HG03135 (cell line): ENCODE measurements at regions not wholly inside any gene's neighbourhood (a gene's known extent, or its start where the extent isn't known, plus 50 kb on each side); places are given as distances from the start of the nearest gene placed in this dataset.
"Not testable (repeated sequence)": the region's sequence is repeated elsewhere in the genome, so short reads cannot be mapped to it uniquely, and the experiment has no call there.

ENCODE experiments used
- ATAC-seq: cut with Tn5 transposase; IDR thresholded peaks from one replicate; pipeline ENCODE4 v1.9.1; 2021; ENCODE audit warnings: mild to moderate bottlenecking, moderate library complexity; ENCODE audit not compliant: unreplicated experiment

GRCh38 chr20:51306081-51306480 lies 236.4 kb downstream of the NFATC2 start:
- no peak for ATAC-seq

GRCh38 chr20:51305316-51306052 lies 237.0 kb downstream of the NFATC2 start:
- no peak for ATAC-seq

GRCh38 chr20:51303731-51304670 lies 238.5 kb downstream of the NFATC2 start:
- no peak for ATAC-seq

- no peak for ATAC-seq
Measured at GRCh38 chr20:51301026-51301425, 241.5 kb downstream of the NFATC2 start.

- ATAC-seq = no peak
Measured at GRCh38 chr20:51300104-51300503, 242.4 kb downstream of the NFATC2 start.

GRCh38 chr20:51299413-51299812 lies 243.1 kb downstream of the NFATC2 start:
- ATAC-seq = no peak

- no peak for ATAC-seq
Measured at GRCh38 chr20:51298141-51298749, 244.3 kb downstream of the NFATC2 start.

- no peak for ATAC-seq
Measured at GRCh38 chr20:51287628-51288413, 254.7 kb downstream of the NFATC2 start.

- no peak for ATAC-seq
Measured at GRCh38 chr20:51286758-51287157, 255.8 kb downstream of the NFATC2 start.

GRCh38 chr20:51285684-51286083 lies 256.8 kb downstream of the NFATC2 start:
- ATAC-seq = no peak

GRCh38 chr20:51284871-51285270 lies 257.6 kb downstream of the NFATC2 start:
- no peak for ATAC-seq

- ATAC-seq = no peak
Measured at GRCh38 chr20:51284176-51284575, 258.3 kb downstream of the NFATC2 start.

- no peak for ATAC-seq
Measured at GRCh38 chr20:51281521-51281920, 258.6 kb upstream of the KCNG1 start.

GRCh38 chr20:51280047-51280446 lies 257.1 kb upstream of the KCNG1 start:
- no peak for ATAC-seq

- ATAC-seq = no peak
Measured at GRCh38 chr20:51277961-51278360, 255.1 kb upstream of the KCNG1 start.

GRCh38 chr20:51276296-51276695 lies 253.4 kb upstream of the KCNG1 start:
- no peak for ATAC-seq

GRCh38 chr20:51275826-51276225 lies 252.9 kb upstream of the KCNG1 start:
- no peak for ATAC-seq

- no peak for ATAC-seq
Measured at GRCh38 chr20:51275181-51275580, 252.3 kb upstream of the KCNG1 start.

- no peak for ATAC-seq
Measured at GRCh38 chr20:51272401-51272800, 249.5 kb upstream of the KCNG1 start.

- no peak for ATAC-seq
Measured at GRCh38 chr20:51271931-51272330, 249.0 kb upstream of the KCNG1 start.

- not testable (repeated sequence) for ATAC-seq
Measured at GRCh38 chr20:51271289-51271688, 248.4 kb upstream of the KCNG1 start.
